Glomerular visceral epithelial cell (primary cell): ENCODE measurements at regions not wholly inside any gene's neighbourhood (a gene's known extent, or its start where the extent isn't known, plus 50 kb on each side); places are given as distances from the start of the nearest gene placed in this dataset.
"Not testable (repeated sequence)": the region's sequence is repeated elsewhere in the genome, so short reads cannot be mapped to it uniquely, and the experiment has no call there.

ENCODE experiments used
- DNase-seq: peaks from one replicate; pipeline ENCODE4 v3.0.0-alpha.2; 2016; ENCODE audit errors: extremely low spot score

DNA sequence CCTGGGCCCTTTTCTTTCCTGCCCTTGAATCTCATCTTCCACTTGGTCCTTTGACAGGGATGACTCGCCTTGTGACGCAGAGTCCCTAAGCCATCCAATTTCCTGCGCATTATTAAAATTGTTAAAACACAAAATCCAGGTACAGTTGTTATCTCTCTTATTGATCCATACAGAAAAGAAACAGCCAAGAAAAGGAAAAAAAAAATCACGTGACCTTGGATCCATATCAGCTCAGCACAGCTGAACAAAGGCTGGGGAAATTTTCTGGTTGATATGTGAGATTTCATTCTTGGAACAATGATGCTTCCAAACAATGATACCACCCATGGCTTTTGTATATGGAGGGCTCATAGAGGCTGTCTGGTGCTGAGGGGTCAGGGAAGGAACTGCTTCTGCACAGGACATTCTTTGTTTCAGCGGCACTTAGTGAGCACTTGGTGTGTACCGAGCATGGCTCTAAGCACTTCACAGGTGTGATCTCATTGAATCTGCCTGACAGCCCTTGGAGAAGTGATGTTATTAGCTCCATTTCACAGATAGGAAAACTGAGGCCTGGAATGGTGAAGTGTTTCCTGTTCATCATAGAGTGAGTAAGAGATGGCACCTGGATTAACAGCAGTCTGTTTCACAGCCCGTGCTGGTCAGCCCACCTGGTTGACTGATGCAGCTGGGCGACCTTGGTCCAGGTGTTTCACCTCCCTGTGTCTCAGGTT is 155.0 kb upstream of the SULF2 start:
- no peak for DNase-seq

DNA sequence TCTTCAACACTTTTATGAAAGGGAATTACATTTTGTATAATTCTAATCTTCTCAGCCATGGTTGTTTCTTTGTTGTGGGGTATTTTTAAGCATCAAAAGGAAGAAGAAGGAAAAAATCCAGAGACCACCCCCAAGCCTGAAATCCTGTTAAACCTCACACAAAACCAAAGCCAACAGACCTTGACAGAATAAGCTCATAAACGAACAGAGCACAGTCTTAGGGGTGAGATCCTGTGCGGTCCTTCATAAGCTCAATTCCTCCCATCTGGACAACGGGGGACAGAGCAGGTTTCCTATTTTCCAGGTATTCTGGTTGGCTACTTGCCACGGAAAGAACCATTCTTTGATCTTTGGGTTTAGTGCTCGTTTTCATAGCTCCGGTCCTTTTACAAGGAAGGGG is 151.3 kb upstream of the SULF2 start:
- DNase-seq, result no peak

DNA sequence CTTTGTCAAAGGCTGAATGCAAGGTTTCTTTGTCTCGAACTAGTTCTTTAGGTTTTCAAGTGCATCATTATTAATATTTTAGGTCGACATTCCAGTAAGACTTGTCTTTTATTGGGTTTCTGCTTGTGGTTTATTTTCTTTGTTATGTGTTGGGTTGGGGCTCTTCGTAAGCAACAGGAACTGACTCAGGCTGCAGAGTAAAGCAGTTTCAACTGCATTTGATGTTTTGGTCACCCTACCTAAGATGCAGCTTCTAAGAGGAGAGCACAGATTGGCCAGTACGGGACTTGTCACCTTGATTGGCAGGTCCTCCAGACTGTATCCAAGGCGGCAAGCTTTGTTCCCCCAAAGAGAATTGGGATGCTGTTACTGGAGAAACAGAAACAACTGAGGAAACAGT is 149.5 kb upstream of the SULF2 start:
- DNase-seq, result no peak

DNA sequence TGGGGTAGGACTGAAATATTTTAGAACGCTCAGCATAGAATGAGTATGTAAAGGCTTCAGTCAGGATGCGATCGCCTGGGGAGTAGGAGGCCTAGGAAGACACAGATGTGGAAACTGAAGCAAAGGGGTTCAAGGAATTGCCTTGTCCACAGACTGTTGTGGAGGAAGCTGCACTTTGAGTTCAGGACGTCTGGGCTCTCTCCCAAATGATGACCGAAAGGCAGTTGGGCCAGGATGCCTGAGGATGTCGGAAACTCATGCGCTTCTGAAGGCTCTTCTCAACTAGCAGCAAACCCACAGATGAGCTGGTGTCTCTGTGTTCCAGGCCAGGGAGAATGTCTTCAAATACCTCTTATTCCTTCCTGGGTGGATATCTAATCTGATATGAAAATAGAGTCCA is 146.2 kb upstream of the SULF2 start:
- no peak for DNase-seq

DNA sequence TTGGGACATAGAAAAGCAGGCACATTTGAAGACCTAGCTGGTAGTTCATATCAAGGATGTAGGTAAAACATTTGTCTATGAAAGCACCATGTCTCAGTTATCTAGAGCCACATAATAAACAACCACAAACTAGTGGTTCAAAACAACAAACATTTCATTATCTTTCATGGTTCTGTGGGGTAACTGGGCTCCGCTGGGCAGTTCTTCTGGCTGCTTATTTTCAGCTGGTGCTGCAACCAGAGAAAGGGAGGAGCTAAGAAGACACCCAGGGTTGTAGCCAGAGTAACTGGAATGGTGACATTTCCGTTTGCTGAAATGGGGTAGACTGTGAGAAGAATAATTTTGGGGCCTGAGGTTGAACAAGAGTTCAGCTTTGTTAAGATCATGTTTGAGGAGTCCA is 145.7 kb upstream of the SULF2 start:
- DNase-seq, result no peak

DNA sequence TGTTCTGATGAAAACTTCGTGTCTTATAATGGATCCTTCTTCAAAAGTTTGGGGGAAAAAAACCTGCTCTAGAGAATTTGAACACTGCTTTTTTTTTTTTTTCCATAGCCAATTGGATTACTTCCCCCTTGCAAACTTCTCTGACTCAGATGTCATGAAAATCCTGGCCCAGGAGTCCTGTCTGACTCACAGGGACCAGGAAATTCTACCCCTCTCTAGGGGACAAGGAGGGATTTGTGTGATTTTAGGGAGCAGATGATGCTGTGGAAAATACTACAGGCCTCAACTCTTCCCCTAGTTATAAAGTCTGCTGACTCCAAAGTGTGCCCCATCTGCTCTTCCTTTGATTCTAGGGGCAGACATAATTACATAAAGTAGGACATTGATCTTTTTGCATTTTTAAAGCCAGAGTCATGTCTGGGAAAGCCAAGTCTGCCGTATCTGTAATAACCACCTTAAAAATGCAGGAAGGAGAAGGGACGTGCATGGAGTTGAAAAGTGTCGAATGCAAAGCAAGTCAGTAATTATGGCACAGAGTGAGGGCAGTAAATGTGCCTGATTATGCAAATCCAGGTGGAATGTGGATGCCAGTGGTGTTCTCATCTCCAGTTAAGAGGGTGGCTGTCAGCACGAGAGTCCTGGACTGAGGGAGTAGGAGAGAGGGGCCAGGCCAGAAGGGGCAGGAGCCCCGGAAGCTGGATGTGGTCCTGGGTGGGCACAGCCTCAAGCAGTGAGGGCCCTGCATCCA is 144.3 kb upstream of the SULF2 start:
- DNase-seq, result no peak

DNA sequence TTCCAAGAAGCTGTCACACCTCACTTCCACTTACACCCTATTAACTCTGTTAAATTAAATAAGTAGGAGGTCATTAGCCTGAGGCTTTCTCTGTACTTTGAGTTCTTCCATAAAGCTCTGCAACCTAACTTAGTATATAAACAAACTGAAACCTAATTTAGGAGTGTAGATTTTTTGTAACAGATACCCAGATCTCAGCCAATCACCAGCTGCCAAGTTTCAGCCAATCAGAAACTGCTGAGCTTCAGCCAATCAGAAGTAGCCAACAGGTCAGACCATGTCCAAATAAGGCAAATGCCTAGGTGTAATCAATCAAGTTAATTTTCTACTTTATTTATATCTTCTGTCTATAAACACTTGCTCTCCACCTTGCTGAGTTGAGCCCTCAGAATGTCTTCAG is 142.7 kb upstream of the SULF2 start:
- DNase-seq, result no peak

DNA sequence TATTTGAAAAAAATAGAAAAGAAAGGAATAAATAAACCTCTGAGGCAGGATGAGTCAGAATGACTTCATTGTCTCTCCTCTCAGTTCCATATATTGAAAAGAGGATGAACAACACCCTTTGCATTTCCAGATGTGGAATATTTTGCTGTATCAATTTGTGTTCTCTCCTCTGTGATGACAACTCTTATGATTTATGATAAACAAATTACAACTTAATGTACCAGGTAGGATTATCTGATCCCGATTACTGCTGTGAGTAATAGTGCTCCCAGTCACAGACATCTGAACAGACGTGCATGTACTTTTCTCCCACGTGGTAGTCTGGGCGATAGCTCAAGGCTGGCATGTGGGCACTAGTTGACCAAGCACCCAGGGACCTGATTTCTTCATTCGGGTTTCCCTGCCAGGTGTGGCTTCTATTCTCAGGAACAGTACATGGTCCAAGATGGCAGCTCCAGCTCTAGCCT is 142.1 kb upstream of the SULF2 start:
- DNase-seq, result no peak

DNA sequence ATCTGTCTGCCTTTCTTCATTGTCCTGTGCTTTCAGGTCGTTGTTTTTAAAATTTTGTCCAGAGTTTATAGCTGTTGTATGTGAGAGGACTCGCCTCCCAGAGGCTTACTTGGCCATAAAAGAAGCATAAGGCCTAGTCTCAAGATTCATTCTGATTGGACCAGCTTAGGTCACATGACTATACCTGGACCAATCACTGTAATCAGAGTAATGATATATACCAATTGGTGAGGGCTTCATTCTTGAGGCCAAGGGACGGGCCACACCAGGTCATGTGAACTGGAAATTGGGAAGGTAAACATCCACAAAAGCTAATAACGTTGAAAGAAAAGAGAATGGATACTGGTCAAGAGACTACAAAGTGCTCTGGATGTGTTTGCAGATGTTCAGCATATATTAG is 141.4 kb upstream of the SULF2 start:
- DNase-seq, result no peak

DNA sequence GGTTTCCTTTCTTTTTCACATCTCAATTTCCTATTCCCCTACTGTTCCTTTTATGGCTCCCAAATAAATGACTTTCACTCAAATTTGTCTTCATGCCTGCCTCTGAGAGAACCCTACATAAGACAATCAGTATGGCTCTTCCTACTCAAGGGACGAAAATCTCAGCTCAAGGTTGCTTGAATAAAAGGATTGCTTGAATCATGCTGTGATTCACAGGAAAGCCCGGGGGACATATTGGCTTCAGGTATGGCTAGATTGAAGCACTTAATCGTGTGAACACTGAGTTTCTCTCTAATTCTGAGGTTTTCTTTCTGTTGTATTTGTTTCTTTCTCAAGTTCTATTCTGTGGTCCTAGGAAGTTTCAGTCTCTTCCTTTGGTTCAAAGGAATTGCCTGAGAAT is 140.3 kb upstream of the SULF2 start:
- no peak for DNase-seq

DNA sequence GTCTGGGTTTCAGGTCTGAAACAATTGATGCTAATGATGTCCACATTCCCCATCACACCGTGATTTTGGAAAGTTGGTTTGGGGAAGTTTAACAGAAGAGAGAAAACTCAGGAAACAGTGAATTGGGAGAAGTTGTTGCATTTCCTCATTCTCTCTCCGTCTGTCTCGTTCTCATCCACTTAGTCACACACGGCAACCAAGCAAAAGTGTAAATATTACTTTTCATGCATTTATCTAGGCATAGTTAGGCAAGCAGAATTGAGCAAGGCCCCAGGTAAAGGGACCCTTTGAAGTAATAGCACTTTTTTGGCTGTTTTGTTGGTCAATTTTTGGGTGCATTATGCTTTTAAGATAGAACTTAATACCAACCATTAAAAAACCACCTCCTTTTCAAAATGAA is 137.0 kb upstream of the SULF2 start:
- no peak for DNase-seq

DNA sequence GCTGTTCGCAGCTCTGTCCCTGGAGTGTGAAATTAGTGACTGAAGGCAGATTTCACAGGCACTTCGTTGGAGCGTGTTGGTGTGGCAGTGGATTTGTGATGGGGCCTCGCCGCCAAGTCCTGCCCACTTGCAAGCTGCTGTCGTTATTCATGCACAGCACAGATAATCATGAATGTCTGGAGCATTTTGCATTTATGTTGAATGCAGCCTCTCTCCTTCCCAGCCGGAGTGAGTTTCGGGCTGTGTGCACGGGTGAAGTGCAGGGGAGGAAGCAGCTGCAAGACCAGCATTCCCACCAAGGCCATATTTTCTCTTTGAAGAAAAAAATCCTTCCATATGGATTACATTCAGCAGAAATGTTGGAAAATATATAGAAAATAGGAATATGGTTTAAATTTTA is 136.5 kb upstream of the SULF2 start:
- DNase-seq, result not testable (repeated sequence)

DNA sequence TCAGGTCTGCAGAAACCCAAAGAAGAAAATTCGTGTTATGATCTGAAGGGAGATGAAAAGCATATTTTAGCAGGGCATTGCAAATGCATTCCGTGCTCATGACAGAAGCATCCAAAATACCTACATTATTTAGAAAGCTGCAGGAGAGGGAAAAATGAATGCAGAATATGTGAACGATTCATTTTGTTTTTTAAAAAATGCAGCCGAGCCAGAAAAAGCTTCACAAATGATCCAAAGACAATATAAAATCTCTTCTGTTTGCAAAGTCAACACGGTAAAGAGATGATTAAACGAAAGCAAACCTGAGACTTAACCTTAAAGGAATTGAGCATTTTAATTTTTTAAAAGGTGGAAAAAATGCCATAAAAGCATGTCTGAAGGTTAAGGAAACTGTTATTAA is 136.1 kb upstream of the SULF2 start:
- no peak for DNase-seq

DNA sequence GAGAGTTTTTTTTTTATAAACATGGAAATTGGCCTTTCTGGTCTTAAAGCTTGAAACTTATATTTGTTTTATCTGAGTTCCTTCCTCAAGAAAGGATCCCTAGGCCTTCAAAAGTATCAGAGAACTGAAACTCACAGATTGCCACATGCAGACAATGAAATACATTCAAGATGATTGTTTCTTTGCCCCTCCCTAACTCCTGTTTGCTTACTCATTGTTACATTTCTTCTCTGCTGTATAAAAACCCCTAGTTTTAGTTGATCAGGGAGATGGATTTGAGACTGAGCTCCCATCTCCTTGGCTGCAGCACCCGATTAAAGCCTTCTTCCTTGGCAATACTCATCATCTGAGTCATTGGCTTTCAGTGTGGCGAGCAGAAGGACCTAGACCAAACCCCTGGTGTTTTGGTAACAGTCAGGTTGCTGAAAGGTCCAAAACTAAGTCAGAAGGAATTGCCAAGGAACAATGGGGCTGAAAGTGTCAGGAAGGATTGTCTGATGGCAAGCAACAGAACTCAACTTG is 132.3 kb upstream of the SULF2 start:
- DNase-seq, result no peak

DNA sequence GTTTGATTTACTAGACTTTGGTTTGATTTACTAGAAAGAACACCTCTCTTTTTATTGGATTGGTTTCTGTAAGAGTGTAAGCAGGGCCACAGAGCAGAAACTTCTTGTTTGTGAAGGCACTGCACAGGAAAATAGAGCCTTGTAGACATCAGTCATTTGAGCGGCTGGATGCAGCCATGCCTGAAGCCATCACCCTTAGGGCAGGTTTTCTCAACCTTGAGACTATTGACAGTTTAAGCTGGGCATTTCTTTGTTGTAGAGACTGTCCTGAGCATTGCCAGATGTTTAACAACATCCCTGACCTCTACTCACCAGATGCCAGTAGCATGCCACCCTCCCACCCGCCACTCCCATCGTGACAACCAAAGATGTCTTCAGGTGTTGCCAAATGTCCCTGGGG is 130.2 kb upstream of the SULF2 start:
- DNase-seq, result no peak

DNA sequence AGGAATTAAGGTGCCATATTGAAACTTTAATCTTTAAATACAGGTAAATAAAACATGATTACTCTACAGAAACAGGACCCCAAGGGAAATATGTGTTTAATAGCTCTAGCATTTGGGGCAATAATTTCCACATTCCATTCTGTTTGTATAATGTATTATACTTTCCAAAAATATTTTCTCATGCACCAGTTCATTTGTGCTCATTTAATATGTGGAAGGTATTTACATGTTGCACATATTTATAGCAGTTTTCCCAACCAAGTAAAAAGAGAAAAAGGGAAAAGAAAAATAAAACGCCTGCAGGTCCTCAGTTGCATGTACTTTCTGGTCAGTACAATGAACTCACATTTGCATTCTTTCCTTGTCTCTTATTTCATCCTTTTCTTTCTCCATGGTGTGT is 129.5 kb upstream of the SULF2 start:
- DNase-seq, result no peak

DNA sequence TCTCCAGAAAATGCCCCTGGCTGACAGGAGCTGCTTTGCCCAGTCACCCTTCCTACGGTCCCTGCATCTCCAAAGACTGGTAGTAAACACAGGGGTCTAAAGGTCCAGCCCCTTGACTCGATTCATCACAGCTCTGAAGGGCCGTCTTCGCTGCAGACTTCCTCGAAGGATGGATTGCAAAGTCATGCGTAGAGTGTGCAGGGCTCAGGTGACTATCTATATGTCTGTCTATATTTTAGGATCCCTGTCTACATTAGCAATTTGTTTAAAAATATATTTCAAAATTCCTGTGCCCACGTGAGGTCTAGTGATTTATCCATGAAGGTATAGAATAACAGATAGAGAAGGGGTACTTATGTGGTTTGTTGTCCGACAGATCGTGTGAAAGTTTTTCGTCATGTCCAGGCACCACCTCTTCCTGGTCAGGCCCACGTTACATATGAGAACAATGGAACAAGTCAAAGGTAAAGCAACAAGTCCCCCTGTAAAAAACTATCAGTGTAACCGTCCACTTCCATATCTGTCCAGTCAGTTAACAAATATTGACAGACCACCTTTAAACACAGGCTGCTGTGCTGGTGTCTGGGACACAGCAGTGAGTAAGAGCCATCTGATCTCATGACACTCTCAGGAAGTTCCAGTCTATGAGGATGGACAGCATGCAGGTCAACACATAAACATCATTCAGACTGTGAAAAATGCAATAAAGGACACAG is 127.7 kb upstream of the SULF2 start:
- not testable (repeated sequence) for DNase-seq

DNA sequence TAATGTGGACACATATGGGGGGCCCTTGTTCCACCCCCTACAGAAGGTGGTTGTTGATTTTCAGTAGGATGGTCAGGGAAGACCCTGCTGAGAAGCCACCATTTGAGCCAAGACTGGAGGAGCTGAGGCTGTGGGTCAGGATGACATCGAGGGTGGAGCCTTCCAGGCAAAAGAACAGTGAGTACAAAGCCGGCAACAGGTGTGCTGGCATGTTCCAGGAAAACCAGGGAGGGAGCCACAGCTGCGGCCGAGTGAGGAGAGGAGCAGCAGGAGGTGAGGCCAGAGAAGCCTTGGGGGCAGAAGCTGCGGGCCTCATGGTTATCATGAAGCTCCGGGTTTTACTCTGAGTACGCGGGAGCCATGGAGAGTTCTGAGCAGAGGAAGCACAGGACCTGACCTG is 126.9 kb upstream of the SULF2 start:
- not testable (repeated sequence) for DNase-seq

DNA sequence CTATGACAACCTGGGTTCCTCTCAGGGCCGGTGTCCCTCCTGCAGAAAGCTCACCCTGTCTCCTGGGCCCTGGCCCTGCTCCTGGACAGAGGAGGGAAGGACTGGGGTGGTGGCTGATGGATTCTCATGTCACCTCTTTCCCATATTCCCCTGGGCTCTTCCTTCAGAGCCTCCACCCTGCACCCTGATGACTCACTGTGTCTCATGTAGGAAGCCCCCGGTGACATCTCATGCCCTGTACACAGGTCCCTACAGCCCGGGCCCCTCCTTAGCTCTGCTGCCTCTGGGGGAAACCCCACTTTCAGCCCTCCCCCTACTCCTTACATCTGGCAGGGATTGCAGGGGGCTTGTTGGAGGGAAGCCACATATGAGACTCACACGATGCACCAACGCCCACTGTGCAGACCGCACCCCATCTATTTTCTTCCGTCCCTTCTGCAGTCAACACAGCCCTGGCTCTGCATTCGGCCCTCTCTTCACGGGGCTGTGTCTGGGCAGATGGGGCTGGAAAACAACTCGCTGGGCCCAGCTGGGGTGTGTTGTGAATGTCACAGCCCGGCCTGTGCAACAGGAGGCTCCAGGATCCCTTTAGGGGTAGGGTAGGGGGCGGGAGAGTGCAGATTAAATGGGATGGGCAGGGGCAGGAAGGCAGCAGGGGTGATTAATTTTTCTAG is 124.6 kb upstream of the SULF2 start:
- DNase-seq, result not testable (repeated sequence)

DNA sequence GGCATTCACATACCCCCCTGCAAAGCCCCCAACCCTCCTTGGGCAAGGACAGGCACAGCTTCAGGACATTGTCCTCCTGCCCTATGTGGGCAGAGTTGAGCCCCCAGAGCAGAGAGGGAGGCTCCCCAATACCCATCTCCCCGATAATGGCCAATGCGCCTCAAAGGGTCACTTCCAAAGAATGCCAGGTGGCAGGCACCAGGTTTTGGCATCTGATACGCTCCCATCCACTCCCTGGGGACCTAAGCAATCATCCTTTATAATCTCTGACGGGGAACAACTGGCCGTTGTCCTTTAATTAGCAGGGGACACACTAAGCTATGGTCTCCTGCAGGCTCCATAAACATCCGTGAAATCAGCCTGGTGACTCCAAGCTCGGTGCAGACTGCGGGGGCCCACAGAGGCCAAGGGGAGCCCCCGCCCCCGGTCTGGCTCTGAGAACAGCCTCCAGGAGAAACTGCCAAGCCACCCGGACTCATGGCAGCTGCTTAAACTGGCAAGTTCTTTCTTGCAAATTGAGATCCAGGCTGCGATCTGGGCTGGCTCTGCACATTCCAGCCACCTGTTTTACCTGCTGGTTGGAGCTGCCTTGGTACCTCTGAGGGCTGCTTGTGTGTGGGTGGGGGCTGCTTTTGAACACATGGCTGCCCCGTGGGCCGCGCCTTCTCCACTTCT is 123.2 kb upstream of the SULF2 start:
- DNase-seq, result not testable (repeated sequence)

DNA sequence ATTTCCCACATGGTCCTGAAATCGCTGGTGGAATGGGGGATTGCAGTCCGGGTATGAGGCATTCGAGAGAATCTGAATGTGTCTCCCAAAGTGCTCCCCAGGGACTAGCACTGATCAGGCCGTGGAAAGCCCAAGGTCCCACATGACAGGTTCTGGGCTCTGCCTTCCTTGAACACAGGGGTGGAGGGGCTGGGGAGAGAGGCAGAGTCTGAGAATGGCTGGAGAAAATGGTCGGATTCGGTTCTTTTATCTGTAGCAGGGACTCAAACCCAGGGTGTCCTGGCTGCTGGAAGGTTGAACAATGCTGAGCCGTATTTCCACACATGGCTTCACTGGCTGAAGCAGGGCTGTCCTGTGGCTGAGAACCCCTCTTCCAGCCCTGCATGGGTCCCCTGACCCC is 122.7 kb upstream of the SULF2 start:
- not testable (repeated sequence) for DNase-seq
